Suprapubic skin (tissue), 4 donors: ENCODE measurements at regions not wholly inside any gene's neighbourhood (a gene's known extent, or its start where the extent isn't known, plus 50 kb on each side); places are given as distances from the start of the nearest gene placed in this dataset.

Experiments used
- CTCF ChIP-seq, 2 donors: fragments of 200-600 bp in 1 of 2; fragments of 450-650 bp in 1 of 2; sonication (generic) in 1 of 2; IDR thresholded peaks; one replicate each; pipeline ENCODE4 v1.5.1; 2016 to 2019; ENCODE audit warnings: antibody characterized with exemption in 2 of 2, mild to moderate bottlenecking in 1 of 2, moderate library complexity in 1 of 2
- EP300 ChIP-seq: sonication (generic); formaldehyde crosslinking; IDR thresholded peaks from one replicate; pipeline ENCODE4 v1.6.1; 2017; ENCODE audit warnings: antibody characterized with exemption
- POLR2A ChIP-seq, 2 donors: fragments of 450-650 bp; IDR thresholded peaks; one replicate each; pipeline ENCODE4 v1.6.1; 2017; ENCODE audit warnings: antibody characterized with exemption in 2 of 2, mild to moderate bottlenecking in 2 of 2, moderate library complexity in 2 of 2
- POLR2AphosphoS5 ChIP-seq, 3 donors: sonication (generic); formaldehyde crosslinking; IDR thresholded peaks; one replicate each; pipeline ENCODE4 v1.6.1; 2017; ENCODE audit warnings: antibody characterized with exemption in 3 of 3

- TF ChIP-seq CTCF (IDR thresholded peaks at IDR 0.05): no peak
- no peak for TF ChIP-seq POLR2AphosphoS5 (IDR thresholded peaks at IDR 0.05)
- no peak for TF ChIP-seq EP300
- no peak for TF ChIP-seq POLR2A (IDR thresholded peaks at IDR 0.05)
Measured at GRCh38 chr1:201676197-201676596, 137.3 kb downstream of the NAV1 start.
